Immature natural killer cell (primary cell): ENCODE measurements at regions not wholly inside any gene's neighbourhood (a gene's known extent, or its start where the extent isn't known, plus 50 kb on each side); places are given as distances from the start of the nearest gene placed in this dataset.

Experiments used
- DNase-seq, 3 donors: peaks; one replicate each; pipeline ENCODE4 v3.0.0; 2022; ENCODE audit warnings: mixed read lengths in 1 of 3
- H3K27ac Mint-ChIP-seq, 6 donors: one replicate each; pipeline ENCODE4 v1.8.0; 2020; ENCODE audit warnings: mixed read lengths in 6 of 6, mild to moderate bottlenecking in 5 of 6, inconsistent platforms in 4 of 6, moderate library complexity in 3 of 6
- H3K27me3 Mint-ChIP-seq, 3 donors: one replicate each; pipeline ENCODE4 v1.8.0; 2020 to 2021; ENCODE audit warnings: low read depth in 3 of 3, mild to moderate bottlenecking in 3 of 3, mixed read lengths in 3 of 3, moderate library complexity in 3 of 3, inconsistent platforms in 1 of 3
- H3K36me3 Mint-ChIP-seq, 3 donors: one replicate each; pipeline ENCODE4 v1.8.0; 2020; ENCODE audit warnings: mixed read lengths in 3 of 3, inconsistent platforms in 2 of 3, mild to moderate bottlenecking in 2 of 3
- H3K4me1 Mint-ChIP-seq, 2 donors: one replicate each; pipeline ENCODE4 v1.8.0; 2020; ENCODE audit warnings: inconsistent platforms in 2 of 2, mild to moderate bottlenecking in 2 of 2, mixed read lengths in 2 of 2, moderate library complexity in 1 of 2
- H3K4me3 Mint-ChIP-seq, 5 donors: one replicate each; pipeline ENCODE4 v1.8.0; 2020; ENCODE audit warnings: mild to moderate bottlenecking in 5 of 5, mixed read lengths in 5 of 5, inconsistent platforms in 3 of 5, moderate library complexity in 3 of 5
- H3K9me3 Mint-ChIP-seq, 6 donors: one replicate each; pipeline ENCODE4 v1.8.0; 2020; ENCODE audit warnings: mild to moderate bottlenecking in 6 of 6, mixed read lengths in 6 of 6, inconsistent platforms in 4 of 6, moderate library complexity in 3 of 6

DNA sequence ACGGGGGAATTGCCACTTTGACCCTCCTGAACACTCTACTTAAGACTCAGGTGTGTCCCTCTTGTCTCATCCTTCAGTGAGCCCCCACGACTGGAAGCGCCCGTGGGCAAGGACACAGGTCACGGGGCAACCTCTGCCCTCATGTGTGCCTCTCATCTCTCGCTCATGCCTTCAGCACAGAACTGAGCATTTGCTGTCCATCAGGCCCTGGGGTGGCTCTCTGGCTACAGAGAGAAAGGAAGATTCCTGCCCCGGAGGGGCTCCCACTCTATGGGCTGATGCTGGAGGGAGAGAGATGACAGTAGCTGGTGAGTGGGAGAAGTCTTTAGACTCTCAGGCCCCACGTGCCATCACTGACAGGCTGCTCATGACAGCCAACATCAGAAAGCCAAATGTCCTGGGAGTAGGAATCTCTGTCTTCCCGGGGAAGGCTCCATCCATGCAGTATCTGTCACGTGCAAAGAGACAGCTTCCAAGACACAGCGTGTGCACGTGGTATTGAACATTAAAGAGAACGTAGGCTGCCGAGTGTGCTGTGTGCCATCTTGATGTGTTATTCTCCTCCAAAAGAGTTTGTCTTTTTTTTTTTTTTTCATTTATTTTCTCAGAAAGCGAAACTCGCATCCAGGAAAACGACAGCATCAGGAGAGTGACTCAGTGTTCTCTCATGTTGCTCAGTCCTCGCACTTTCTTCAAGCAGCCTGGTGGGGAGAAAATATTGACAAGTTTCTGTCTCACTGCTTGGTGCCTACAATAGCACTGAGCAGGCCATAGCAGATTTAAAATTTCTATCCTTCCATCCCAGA, 190.5 kb downstream of the GAS1 start:
- H3K4me1 Mint-ChIP-seq: no peaks in the 10 kb centered on the region
- peaks cover 0 to 3% (median 0%) of the 10 kb centered on the region in 6 donors for H3K9me3 Mint-ChIP-seq
- H3K27me3 Mint-ChIP-seq: peaks cover 0 to 6% (median 3%) of the 10 kb centered on the region in 3 donors
- H3K27ac Mint-ChIP-seq: no peak overlapping the region
- H3K36me3 Mint-ChIP-seq: no peaks in the 10 kb centered on the region
- no peak for DNase-seq
- H3K4me3 Mint-ChIP-seq: no peak overlapping the region

GRCh38 chr9:86755561-86755941, 191.8 kb downstream of the GAS1 start:
- peaks cover 0 to 3% (median 0%) of the 10 kb centered on the region in 6 donors for H3K9me3 Mint-ChIP-seq
- no peaks in the 10 kb centered on the region for H3K36me3 Mint-ChIP-seq
- H3K4me1 Mint-ChIP-seq: no peaks in the 10 kb centered on the region
- no peak overlapping the region for H3K4me3 Mint-ChIP-seq
- peaks cover 3 to 6% (median 3%) of the 10 kb centered on the region in 3 donors for H3K27me3 Mint-ChIP-seq
- no peak overlapping the region for H3K27ac Mint-ChIP-seq
- DNase-seq: no peak

GRCh38 chr9:86754581-86755560, 192.4 kb downstream of the GAS1 start:
- no peak overlapping the region for H3K27ac Mint-ChIP-seq
- no peak for DNase-seq
- H3K4me3 Mint-ChIP-seq: no peak overlapping the region
- H3K36me3 Mint-ChIP-seq: no peaks in the 10 kb centered on the region
- H3K4me1 Mint-ChIP-seq: no peaks in the 10 kb centered on the region
- peaks cover 3 to 6% (median 3%) of the 10 kb centered on the region in 3 donors for H3K27me3 Mint-ChIP-seq
- H3K9me3 Mint-ChIP-seq: peaks cover 0 to 3% (median 0%) of the 10 kb centered on the region in 6 donors

DNA sequence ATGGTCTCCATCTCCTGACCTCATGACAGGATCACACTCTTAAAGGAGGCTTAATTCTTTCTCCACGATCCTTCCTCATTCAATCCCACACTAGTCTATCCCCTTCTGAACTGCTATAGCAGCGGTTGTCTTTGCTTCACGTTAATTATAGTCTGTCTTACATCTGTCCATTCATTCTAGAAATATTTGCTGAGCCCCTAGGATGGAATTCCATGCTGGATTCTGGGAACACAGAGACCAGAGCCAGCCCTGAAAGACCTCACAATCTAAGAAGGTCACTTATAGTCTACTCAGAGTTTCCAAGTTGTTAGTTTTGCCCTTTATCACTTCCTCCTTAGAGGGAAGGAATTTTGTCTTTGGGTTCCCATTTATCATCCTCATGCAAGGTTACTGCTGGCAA, 193.5 kb downstream of the GAS1 start:
- Mint-ChIP-seq H3K36me3 (no peaks in the 10 kb centered on the region), H3K9me3 (peaks cover 0 to 3% (median 0%) of the 10 kb centered on the region in 6 donors), H3K27me3 (peaks cover 2 to 3% (median 3%) of the 10 kb centered on the region in 3 donors), H3K4me1 (no peaks in the 10 kb centered on the region), H3K27ac (no peak overlapping the region), H3K4me3 (no peak overlapping the region)
- DNase-seq: no peak

DNA sequence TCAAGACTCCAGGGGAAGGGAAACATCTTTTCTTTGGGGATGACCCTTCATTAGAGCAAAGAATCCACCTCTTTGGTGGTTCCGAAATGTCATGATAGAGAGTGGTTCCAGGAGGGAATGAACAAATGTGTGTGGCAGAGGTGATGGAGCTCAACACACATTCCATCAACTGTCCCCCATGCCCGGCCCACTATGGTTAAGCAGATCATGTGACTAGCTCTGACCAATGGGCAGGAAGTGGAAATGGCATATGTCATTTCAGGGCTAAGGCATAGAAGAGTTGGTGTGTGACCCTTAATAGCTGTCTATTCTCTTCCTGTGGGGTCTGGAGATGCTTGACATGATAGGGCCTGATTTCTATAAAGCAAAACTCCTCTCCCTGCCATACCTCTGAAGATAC, 194.6 kb downstream of the GAS1 start:
- Mint-ChIP-seq H3K4me3 (no peak overlapping the region), H3K4me1 (no peaks in the 10 kb centered on the region), H3K27me3 (peaks cover 0 to 3% (median 3%) of the 10 kb centered on the region in 3 donors), H3K27ac (no peak overlapping the region), H3K36me3 (no peaks in the 10 kb centered on the region), H3K9me3 (peaks cover 0 to 3% (median 0%) of the 10 kb centered on the region in 6 donors)
- no peak for DNase-seq

GRCh38 chr9:86751956-86752355, 195.3 kb downstream of the GAS1 start:
- no peak overlapping the region for H3K4me3 Mint-ChIP-seq

GRCh38 chr9:86751207-86751606, 196.1 kb downstream of the GAS1 start:
- peaks cover 0 to 3% (median 2%) of the 10 kb centered on the region in 3 donors for H3K27me3 Mint-ChIP-seq
- H3K4me3 Mint-ChIP-seq: no peak overlapping the region
- peaks cover 0 to 3% (median 0%) of the 10 kb centered on the region in 6 donors for H3K9me3 Mint-ChIP-seq
- no peak for DNase-seq
- no peak overlapping the region for H3K27ac Mint-ChIP-seq
- H3K4me1 Mint-ChIP-seq: no peaks in the 10 kb centered on the region
- H3K36me3 Mint-ChIP-seq: no peaks in the 10 kb centered on the region

More at GRCh38 chr9:86751956-86752355, 195.3 kb downstream of the GAS1 start:
- peaks cover 0 to 3% (median 0%) of the 10 kb centered on the region in 6 donors for H3K9me3 Mint-ChIP-seq
- peaks cover 0 to 3% (median 3%) of the 10 kb centered on the region in 3 donors for H3K27me3 Mint-ChIP-seq
- no peaks in the 10 kb centered on the region for H3K4me1 Mint-ChIP-seq
- no peak overlapping the region for H3K27ac Mint-ChIP-seq
- no peak for DNase-seq
- no peaks in the 10 kb centered on the region for H3K36me3 Mint-ChIP-seq

DNA sequence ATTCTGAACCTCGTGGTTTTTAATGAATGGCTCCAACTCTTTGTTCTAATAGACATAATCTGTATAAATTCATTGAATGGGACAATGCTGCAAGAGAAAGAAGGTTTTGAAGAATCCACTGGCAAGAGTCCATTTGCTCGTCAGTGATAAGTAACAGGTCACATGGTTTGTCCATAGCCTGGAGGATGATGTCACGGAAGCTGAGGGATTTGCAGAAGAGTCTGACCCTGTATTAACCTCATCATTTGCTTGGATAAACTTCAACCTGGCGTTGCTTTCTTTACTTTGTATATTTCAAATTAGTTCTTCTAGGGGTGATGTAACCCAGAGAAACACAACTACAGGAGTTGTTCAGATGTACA, 197.4 kb downstream of the GAS1 start:
- Mint-ChIP-seq H3K27me3 (peaks cover 0 to 3% (median 2%) of the 10 kb centered on the region in 3 donors), H3K4me1 (no peaks in the 10 kb centered on the region), H3K4me3 (no peak overlapping the region), H3K9me3 (peaks cover 0 to 3% (median 0%) of the 10 kb centered on the region in 6 donors), H3K27ac (no peak overlapping the region), H3K36me3 (no peaks in the 10 kb centered on the region)
- no peak for DNase-seq

DNA sequence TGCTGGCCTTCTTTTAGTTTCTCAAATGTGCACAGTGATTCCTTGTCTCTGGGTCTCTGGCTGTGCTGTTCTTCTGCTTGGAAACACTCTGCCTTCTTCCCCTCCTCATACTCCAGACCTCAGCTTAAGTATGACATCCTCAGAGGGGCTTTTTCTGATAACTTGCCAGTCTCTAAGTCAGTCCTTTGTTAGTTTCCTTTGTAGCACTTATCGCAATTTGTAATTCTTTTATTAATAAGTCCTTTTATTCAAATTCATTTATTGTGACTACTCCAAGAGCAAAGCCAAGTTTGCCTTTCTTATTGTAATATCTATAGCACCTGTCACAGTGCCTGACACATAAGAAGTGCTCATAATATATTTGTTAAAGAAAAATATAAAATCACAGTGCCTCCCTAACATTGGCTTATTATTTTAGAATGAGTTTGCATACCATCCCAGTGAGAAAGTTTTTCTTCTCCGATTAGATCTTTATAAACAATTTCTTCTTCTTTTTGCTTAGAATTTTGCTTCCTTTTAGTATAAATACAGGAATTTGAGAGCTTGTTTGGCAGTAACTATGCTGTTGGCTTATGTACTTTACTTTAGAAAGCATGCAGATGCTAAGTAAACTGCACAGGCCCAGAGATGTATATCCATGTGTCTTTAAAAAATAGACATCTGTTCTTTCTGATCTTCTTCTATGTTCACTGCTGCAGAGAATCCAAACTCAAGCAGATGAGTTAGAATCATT, 198.0 kb downstream of the GAS1 start:
- DNase-seq: no peak
- Mint-ChIP-seq H3K36me3 (no peaks in the 10 kb centered on the region), H3K4me3 (no peak overlapping the region), H3K27me3 (peaks cover 0 to 3% (median 2%) of the 10 kb centered on the region in 3 donors), H3K4me1 (no peaks in the 10 kb centered on the region), H3K9me3 (peaks cover 0 to 3% (median 0%) of the 10 kb centered on the region in 6 donors), H3K27ac (no peak overlapping the region)

GRCh38 chr9:86747711-86748110, 199.6 kb downstream of the GAS1 start:
- peaks cover 0 to 2% (median 0%) of the 10 kb centered on the region in 6 donors for H3K9me3 Mint-ChIP-seq

DNA sequence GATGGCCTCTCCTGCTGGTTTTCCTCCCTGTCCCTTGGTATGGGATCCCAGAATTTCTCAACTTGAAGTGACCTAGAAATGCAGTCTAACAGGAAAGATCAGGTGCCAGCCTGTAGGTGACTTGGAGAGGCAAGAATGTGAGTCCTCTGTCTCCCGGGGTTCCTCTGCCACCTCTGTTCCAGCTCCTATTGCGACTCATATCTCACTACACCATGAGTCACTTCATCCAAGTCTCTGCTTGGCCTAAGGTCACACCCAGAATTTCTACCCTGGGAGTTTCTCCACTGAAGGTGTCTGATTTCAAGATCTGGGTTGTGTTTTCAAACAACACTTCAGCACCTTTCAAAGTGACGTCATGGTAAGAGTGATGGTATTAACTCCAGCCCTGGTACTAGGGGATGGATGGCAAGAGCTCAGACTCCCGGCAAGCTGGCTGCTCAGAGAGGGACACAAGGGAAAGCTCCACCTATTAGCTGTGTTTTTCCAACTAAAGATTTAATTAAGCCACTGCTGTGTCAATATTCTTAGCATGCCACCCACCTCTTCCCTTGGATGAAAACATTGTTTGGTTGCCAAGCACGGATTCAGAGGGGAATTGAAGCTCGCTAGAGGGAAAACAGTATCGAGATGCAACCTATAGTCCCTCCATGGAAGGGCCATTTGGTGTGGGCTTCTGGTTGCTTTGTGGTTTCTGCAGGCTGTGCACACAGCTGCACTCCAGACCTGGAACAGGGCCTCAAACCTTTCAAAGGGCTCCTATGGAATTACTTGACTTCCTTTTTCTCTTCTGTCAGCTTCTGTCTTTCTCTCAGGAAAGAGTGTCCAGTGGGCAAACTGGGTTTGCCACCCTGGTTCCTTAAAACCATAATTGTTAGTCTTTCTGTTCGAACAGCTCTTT, 205.7 kb downstream of the GAS1 start:
- H3K27me3 Mint-ChIP-seq: peaks cover 2 to 6% (median 3%) of the 10 kb centered on the region in 3 donors
- H3K4me3 Mint-ChIP-seq: no peak overlapping the region

More at GRCh38 chr9:86747711-86748110, 199.6 kb downstream of the GAS1 start:
- Mint-ChIP-seq H3K27ac (no peak overlapping the region), H3K4me1 (no peaks in the 10 kb centered on the region), H3K27me3 (peaks cover 0 to 4% (median 3%) of the 10 kb centered on the region in 3 donors), H3K4me3 (no peak overlapping the region), H3K36me3 (no peaks in the 10 kb centered on the region)
- DNase-seq: no peak

DNA sequence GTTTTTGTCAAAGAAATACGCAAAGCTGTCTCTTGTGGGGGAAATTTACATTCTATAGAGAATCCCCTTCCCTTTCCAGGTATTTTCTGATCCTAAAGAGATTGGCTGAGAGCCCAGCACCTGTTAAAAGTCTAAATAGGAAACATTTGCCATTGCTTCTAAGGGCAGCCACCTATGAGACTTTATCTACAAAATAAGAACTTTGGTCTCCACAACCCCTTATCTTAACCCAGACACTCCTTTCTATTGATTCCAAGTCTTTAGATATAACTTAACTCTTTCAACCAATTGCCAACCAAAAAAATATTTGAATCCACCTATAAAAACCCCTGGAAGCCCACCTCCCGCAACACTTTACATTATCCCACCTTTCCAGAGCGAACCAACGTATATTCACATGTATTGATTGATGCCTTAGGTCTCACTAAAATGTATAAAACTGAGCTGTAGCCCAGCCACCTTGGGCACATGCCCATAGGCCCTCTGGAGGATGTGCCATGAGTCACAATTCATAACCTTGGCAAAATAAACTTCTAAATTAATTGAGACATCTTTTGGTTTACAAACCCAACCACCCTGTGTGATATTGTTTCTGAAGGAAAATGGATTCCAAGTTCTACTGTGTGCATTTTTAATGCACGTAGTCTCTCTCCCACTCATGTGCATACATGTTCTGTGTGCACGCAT, 211.4 kb downstream of the GAS1 start:
- H3K4me3 Mint-ChIP-seq: no peak overlapping the region
- H3K27me3 Mint-ChIP-seq: peaks cover 2 to 3% (median 2%) of the 10 kb centered on the region in 3 donors
- no peak overlapping the region for H3K27ac Mint-ChIP-seq
- peaks cover 0 to 6% (median 0%) of the 10 kb centered on the region in 3 donors for H3K36me3 Mint-ChIP-seq
- no peak for DNase-seq
- no peaks in the 10 kb centered on the region for H3K4me1 Mint-ChIP-seq
- H3K9me3 Mint-ChIP-seq: no peaks in the 10 kb centered on the region

More for the DNA sequence above, 205.7 kb downstream of the GAS1 start:
- H3K4me1 Mint-ChIP-seq: no peaks in the 10 kb centered on the region
- H3K36me3 Mint-ChIP-seq: peaks cover 0 to 6% (median 0%) of the 10 kb centered on the region in 3 donors
- H3K9me3 Mint-ChIP-seq: peaks cover 0 to 2% (median 0%) of the 10 kb centered on the region in 6 donors
- H3K27ac Mint-ChIP-seq: no peak overlapping the region
- no peak for DNase-seq
